Kidney glomerular epithelial cell (primary cell): ENCODE measurements at regions not wholly inside any gene's neighbourhood (a gene's known extent, or its start where the extent isn't known, plus 50 kb on each side); places are given as distances from the start of the nearest gene placed in this dataset.
"Not testable (repeated sequence)": the region's sequence is repeated elsewhere in the genome, so short reads cannot be mapped to it uniquely, and the experiment has no call there.

Source experiments
- DNase-seq: peaks from one replicate; lab custom pipeline; 2025; lab: John Stamatoyannopoulos, UW

DNA sequence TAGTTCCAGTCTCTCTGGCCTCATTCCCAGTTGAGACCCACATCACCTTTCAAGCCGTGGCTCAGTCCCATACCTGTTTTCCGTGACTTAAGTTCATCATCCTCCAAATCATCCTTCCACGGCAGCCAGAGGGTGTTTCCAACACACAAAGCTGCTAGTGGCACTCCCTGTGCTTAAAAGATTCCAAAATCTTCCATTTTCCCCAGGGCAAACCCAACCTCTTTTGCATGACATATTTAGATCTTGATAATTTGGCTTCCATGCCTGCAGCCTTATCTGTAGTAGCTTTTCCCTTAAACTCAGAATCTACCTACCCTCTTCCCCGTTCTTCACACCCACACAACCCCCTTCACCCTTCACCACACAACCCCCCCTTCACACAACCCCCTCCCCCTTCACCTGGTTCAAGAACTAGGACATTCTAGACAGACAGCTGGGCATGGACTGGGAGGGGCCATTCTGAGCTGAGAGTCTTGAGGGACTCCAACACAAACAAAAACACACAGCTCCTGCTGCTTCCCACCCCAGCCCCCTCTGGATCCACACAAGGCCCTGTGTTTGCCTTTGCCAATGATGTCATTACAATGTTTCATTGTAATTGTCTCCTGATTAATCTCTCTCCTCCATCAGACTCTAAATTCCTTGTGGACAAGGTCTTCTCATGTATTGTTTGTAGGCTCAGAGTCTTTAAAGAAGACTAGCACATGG lies 268.2 kb downstream of the SH3GL2 start:
- no peak for DNase-seq

DNA sequence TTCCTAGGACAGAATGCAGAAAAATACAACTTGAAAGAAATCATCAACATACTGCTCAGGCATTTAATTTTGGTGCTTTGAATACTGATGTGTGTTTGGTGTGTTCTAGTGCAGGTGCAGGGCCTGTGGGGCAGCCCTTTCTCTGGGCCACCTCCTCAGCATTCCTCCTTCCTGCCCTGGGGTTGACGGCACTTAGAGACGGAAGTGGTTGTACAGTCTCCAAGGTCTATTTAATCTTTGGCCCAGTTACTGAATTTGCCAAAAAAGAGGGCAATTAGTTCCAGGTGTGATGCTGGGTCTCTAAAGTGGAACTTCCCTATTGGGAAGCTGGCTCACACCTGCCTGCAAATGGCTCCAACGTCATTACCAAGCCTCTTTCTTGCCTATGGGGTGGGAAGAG lies 269.0 kb downstream of the SH3GL2 start:
- no peak for DNase-seq

DNA sequence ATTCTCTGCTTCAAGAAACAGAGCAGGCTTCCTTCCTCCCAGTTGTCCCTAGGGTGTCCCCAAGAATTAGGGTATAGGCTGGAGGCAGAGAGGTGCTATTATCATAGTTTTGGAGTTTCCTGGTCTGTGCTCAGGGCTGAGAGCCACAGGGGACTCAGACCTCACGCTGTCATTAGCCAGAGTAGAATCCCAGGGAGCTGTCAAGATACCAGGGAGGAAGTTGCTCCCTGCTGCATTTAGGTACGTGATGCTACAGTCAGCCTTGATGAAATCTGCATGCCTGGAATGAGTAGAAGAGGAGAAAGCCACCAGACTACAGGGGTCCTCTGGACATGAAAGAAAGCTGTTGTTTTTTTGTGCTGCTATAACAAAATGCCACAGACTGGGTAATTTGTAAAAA lies 273.2 kb downstream of the SH3GL2 start:
- no peak for DNase-seq

DNA sequence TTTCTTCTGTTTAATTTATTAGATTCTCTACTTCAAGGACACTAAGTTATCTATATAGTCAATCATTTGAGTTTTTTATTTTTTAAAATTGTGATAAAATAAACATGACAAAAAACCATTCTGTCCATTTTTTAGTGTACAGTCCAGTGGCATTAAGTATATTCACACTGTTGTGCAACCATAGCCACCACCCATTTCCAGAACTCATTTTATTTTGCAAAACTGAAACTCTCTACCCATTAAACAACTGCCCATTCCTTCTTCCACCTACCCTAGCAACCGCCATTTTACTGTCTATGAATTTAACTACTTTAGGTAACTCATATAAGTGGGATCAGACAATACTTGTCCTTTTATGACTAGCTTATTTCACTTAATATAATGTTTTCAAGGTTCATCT lies 275.6 kb downstream of the SH3GL2 start:
- no peak for DNase-seq

DNA sequence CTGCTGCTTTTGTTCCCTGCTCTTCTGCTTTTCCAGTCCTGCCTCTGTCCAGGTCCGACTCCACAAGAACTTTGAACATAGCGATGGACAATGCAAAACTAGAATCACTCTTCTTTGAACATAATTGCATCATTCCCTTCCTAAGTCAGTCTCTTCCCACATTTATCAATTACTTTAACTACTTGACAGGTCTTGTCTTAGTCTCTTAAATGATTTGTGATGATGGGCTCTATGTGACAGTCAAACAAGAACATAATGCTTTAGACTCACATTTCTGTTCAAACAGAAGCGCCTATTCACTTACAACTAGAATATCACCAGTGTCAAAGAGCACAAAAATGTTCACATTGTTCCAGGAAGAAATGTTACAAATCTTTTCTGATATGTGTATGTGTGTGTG lies 278.1 kb downstream of the SH3GL2 start:
- DNase-seq, result no peak

DNA sequence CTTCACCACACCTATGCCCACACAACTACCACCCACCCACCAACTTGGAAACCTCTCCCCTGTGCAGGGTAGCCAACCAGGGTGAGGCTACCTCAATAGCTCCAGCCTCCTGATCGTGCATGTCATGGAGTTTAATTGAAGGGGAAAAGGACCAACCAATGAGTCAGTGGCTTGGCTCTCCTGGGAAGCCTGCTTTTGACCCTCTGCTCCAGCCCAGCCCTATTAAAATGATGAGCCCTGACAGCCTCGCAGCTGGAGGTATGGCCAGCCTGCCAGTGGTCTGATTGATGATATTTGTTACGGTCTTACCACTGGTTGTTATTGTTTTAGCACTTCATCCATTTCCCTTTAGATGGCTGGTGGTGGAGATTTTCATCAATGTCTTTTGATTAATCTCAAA lies 280.4 kb downstream of the SH3GL2 start:
- DNase-seq, result no peak

DNA sequence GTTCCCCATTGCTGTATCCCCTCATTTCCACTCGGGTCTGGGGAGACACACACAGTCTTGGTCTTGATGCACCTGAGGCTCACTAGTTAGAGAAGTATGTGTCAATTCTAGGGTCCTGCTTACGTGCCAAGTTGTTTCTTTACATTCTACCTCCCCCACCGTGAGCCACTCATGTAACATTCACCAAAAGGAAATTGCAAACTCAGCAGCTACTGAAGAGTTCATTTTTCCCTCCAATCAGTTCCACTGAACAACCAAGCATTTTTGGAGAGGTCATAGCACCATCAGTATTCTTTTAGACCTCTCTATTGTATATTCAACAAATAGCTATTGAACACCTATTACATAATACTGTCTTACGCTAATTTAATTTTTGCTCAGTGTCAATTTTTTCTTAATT lies 281.1 kb downstream of the SH3GL2 start:
- DNase-seq, result no peak

DNA sequence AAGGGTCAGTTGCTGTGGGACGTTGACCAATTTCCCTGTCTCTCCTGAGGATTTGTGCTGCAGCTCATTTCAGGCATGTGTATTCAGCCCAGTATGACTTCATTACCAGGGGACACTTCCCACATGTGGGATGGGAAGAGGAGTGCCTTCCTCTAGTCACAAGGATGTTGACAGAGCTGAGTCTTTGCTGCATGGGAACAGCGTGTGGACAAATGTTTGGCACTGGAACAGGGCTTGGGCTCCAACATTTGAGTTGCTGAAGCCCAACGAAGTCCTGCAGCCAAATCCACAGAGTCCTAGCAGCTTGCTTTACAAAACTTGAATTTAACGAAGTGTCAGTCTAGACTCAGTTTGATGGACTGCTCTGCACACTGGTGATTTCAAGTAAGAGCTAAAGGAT lies 283.2 kb downstream of the SH3GL2 start:
- DNase-seq, result no peak

DNA sequence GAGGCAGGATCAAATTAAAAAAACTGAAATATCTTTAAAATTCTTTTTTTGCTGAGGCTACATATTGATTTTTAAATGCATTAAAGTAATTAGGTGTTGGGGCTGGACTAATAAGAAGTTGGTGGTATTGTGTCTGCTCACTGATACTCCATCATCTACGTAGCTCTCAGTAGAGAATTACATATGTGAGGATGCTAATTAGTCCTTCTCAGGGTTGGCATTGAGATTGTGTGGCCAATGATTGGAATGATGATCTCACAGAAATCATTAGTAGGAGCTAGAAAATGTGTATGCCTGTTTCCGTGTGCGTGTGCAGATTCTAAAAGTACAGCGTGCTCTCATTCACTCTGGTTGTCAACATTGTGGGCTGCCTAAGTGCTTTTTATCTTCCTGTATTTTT lies 283.8 kb downstream of the SH3GL2 start:
- DNase-seq, result no peak

DNA sequence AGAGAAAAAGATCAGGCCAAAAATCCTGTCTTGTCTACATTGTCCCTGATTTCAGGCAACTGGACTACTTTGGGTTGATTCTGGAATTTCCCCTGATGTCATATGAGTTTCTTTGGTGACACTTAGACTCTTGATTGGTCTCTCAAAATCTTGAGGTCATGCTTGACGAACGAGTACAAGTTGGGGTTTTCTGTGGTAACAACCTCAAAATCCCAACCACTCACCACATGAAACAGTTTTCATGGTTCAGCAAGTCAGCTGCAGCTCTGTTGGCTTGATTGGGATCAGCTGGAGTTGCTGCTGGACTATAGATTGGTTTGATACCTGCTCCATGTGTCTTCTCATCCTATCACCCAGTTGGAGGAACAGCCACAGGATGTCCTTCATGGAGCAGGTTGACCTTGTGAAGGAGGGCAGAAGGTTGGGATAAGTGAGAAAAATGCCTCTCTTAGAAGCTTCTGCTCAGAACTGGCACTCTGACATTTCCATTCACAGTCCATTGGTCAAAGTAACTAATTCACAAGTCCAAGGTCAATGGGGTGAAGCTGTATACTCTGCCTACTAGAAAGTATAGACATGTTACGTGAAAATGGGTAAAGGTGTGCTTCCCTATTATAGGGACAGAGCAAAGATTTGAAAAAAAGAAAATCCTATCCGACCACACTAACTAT lies 284.5 kb downstream of the SH3GL2 start:
- no peak for DNase-seq

DNA sequence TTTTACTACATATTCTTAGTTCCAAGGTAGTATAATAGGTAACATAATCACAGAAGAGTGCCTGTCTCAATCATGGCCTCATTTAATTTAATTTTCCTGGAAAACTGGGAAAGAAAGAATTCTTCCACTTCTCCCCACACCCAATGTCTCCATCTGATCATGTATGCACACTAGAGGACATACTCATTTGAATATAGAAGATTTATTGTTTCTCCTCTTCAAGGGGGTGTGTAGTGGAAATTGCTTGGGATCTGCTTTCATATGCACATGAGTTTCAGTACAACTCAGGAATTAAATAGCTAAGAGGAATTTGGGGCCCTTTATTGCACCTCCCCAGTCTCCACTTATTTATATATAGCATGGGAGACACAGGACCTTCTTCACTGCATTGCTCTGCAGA lies 285.1 kb downstream of the SH3GL2 start:
- no peak for DNase-seq

DNA sequence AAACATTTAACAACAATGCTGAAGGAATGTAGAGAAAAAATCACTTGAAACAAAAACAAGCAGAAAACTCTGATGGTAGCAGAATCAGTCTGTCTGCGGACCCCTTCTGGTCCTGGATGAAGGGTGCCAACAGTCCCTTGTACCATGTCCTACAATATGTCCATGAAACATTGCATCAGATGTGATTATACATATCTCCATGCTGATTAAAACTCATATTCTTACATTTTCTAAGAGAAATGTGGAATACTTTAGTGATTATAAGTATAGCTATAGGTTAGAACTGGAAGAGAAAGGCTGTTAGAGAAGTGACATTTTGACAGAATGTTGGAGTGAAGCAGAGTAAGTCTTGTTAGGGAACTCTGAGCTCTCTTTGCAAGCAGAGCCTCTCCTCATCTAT lies 286.1 kb downstream of the SH3GL2 start:
- DNase-seq, result no peak

DNA sequence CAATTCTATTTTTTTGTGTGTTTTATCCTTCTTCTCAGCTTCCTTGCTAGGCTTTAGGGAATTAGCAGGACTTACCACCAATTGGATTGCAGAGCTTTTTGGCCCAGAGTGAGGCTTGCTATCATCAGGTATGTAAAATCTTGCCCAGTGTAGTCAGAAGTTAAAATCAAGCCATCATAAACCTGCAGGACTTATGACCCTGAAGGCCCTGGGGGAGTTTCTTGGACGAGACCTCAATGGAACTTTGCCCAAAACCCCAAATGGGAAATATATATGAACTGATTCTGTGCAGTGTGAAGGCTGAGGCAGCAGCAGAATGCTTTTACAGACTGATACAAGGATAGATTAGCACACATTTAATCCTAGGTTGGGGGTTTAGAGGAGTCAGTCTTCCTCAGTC lies 287.0 kb downstream of the SH3GL2 start:
- DNase-seq, result no peak

DNA sequence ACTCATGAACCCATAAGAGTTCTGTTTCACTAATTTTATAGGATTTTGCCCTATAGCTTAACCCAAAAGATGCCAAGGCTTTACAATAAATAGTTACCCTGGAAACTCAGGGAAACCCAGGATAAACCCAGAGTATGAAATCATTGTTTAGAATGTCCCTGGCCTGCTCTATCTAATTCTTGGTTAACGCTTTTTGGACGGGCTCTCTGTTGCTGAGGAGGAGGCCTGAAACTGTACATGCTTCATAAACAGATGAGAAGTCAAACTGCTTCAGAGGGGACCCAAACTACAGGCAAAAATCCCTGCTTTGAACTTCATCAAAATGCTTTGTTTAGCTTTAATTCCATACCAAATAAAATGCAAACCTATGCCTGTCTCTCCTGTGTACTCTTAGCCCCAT lies 291.9 kb downstream of the SH3GL2 start:
- no peak for DNase-seq

DNA sequence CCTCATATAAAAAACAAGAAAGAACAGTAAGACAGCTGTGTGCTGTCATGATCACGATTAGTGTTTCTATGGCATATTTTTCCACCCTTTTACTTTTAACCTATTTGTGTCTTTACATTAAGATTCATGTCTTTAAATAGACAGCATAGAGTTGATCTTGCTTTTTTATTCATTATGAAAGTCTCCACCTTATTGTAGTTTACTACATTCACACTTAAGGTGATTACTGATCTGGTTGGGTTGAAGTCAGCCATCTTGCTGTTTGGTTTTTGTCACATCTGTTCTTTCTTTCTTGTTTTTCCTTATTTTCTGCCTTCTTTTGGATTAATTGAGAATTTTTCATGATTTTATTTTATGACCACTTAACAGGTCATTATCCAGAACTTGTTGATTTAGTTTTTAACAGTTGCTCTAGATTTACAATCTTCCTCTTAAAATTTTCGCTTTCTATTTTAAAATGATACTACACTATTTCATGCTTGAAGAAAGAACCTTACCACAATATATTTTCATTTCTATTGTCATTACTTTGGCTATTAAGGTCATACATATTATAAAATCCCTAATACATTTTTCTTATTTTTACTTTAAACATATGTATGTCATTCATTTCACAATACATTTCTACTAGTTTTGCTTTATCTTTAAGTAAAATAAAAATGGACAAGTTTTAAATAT lies 292.5 kb downstream of the SH3GL2 start:
- DNase-seq, result no peak

DNA sequence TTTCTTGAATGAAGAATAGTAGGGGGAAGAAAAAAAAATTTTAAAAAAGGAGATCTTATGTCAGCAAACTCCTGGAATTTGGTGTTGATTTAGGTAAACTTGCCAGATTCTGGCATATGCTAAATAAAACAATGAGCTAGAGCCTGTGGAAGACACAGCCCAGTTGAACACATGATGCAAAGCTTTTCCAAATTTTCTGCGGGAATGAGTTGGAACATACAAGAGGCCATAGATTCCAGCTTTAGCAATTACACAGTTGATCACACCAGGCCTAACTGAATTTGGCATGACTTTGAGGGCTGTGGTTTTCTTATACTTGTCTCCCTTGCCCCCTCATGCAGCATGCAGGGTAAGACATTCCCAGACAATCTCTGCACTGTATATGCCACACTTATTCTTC lies 297.0 kb downstream of the SH3GL2 start:
- no peak for DNase-seq

DNA sequence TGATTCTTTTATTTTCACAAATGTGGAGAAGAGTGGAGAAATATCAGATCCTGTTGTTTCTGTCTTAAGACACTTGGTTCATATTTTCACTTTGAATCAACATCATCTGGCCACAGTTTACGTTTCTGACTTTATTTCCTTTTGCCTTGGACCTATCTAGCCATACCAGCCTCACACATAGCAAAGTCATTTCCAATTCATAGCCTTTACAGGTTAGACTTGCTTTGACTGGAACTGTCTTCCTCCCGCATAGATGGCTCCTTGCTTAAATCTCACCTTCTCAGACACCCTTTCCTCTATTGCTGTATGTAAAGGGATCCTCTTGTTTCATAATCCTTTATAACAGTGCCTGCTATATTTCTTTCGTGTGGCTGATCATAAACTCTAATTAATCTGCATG lies 297.8 kb downstream of the SH3GL2 start:
- DNase-seq, result no peak

DNA sequence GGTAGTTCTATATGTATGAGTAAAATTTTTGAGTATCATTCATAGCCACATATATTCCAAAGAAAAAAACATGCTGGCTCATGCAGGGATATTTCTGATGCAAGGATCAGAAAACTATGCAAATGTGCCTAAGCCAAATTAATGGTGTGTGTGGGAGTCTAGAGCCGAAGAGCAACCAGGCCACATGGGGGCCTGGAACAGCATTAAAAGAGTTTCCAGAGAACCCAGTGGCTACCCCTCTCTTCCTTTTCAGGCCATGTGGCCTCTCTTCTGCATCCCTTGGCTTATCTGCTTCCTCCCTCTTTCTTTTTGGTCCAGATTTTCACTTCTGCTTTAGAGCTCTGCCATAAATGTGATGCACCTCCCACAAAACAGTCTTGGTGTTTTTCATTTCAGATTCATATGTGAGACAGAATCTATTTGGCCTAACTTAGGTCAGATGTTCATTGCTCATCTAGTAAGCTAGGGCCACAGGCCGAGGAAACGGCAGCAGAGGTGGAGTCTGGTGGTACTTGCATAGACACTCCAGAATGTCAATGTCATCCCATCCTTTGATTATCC lies 300.0 kb downstream of the SH3GL2 start:
- DNase-seq, result no peak

DNA sequence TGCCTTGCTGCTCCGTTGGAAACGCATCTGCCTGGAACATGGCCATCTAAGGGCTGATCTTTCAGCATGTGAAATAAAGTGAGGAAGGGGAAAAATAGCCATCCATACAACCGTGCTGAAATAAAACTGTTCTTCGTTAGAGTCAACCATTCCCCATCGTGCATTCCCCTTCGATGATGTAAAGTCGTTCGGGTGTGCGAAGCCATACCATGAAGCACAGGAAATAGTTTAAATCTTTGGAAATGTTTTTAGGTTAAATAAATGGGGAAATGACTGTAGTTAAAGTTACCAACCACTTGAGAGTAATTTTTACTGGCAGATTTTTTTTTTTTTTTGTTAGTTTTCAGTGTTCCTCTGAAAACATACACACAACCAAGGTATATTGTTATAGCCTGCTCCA lies 302.5 kb downstream of the SH3GL2 start:
- DNase-seq, result no peak

DNA sequence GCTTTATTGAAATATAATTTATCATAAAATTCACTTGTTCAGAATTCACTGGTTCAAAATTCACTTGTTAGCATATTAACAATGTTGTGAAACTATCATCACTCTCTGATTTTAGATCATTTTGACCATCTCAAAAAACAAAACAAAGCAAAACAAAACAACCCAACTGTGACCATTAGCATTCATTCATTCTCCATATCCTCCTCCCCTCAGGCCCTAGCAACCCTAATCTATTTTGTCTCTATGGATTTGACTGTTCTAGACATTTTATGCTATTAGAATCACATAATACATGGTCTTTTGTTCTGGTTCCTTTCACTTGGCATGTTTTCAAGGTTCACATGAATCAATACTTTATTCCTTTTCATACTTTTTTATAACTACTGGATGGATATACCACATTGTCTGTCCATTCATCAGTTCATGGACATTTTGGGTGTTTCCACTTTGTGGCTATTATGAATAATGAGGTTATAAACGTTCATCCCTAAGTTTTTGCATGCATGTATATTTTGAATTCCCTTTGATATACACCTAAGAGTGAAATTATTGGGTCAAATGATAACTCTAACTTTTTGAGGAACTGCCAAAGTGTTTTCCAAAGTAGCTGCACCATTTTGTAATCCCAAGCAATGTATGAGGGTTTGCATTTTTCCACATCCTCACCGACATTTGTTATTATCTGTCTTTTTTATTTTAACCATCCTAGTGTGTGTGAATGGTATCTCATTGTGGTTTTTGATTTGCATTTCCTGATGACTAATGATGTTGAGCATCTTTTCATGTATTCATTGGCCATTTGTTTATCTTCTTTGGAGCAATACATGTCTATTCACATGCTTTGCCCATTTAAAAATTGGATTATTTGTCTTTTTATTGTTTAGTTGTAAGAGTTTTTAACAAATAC lies 304.1 kb downstream of the SH3GL2 start:
- no peak for DNase-seq

DNA sequence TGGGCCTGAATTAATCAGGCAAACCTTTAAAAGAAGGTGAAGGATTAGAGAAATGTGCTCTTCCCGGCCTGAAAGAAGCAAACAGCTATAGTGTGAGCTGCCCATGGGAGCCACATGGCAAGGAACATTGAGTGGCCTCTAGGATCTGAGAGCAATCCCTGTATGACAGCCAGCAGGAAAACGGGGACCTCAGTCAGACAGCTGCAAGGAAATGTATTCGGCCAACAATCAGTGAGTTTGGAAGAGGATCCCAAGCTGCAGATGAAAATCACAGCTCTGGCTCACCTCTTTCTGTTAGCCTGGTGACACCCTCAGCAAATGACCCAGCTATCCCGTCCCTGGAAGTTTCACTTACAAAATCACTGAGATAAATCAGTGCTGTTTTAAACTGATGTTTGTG lies 309.2 kb downstream of the SH3GL2 start:
- no peak for DNase-seq

DNA sequence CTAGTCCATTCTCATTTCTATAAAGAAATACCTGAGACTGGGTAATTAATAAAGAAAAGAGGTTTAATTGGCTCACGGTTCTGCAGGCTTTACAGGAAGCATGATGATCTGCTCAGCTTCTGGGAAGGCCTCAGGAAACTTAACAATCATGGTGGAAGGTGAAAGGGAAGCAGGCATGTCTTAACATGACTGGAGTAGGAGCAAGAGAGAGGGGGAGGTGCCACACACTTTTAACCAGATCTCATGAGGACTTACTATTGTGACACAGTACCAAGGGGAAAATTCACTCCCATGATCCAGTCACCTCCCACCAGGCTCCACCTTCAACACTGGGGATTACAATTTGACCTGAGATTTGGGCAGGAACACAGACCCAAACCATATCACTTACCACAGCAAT lies 310.1 kb downstream of the SH3GL2 start:
- DNase-seq, result not testable (repeated sequence)
